ENCODE measurements at regions not wholly inside any gene's neighbourhood (a gene's known extent, or its start where the extent isn't known, plus 50 kb on each side); places are given as distances from the start of the nearest gene placed in this dataset.

GRCh38 chr2:166803373-166804000, 84.8 kb upstream of the XIRP2 start:
- H3K36me3 ChIP-seq (ENCODE audit: insufficient read depth in 1 of 2, low read depth in 1 of 2) = no peaks in the 10 kb centered on the region
- no peak overlapping the region for H3K4me3 ChIP-seq
- no peaks in the 10 kb centered on the region for H3K9me3 ChIP-seq
- ATAC-seq (no peak), DNase-seq (no peak)
- no peaks in the 10 kb centered on the region for H3K27me3 ChIP-seq (ENCODE audit: insufficient read depth in 3 of 3, low read length in 2 of 3)
- intact Hi-C loops (cut with DNase I) = no loop called here
- H3K27ac ChIP-seq = no peak overlapping the region
- no peak for TF ChIP-seq CTCF (IDR thresholded peaks at IDR 0.05)
- no peaks in the 10 kb centered on the region for H3K4me1 ChIP-seq
- 28 to 35% (median 30%) methylated on average over 6 of the region's 6 CpGs for WGBS, 3 donors

GRCh38 chr2:166802475-166802874, 85.8 kb upstream of the XIRP2 start:
- H3K4me3 ChIP-seq = no peak overlapping the region
- H3K9me3 ChIP-seq = no peaks in the 10 kb centered on the region
- H3K27me3 ChIP-seq (ENCODE audit: insufficient read depth in 3 of 3, low read length in 2 of 3) = no peaks in the 10 kb centered on the region
- no peaks in the 10 kb centered on the region for H3K4me1 ChIP-seq
- no peaks in the 10 kb centered on the region for H3K36me3 ChIP-seq (ENCODE audit: insufficient read depth in 1 of 2, low read depth in 1 of 2)
- ATAC-seq (no peak), DNase-seq (no peak)
- intact Hi-C loops (cut with DNase I) = no loop called here
- WGBS, 3 donors = 35 to 45% (median 42%) methylated on average over 3 of the region's 3 CpGs
- TF ChIP-seq CTCF (IDR thresholded peaks at IDR 0.05) = no peak
- H3K27ac ChIP-seq = no peak overlapping the region

GRCh38 chr2:166792808-166793207, 95.5 kb upstream of the XIRP2 start:
- intact Hi-C loops (cut with DNase I) = no loop called here
- Histone ChIP-seq H3K4me3 (no peak overlapping the region), H3K27me3 (ENCODE audit: insufficient read depth in 3 of 3, low read length in 2 of 3) (no peaks in the 10 kb centered on the region), H3K27ac (no peak overlapping the region), H3K9me3 (no peaks in the 10 kb centered on the region), H3K4me1 (no peaks in the 10 kb centered on the region), H3K36me3 (ENCODE audit: insufficient read depth in 1 of 2, low read depth in 1 of 2) (no peaks in the 10 kb centered on the region)
- no peak for TF ChIP-seq CTCF (IDR thresholded peaks at IDR 0.05)
- 76 to 88% (median 80%) methylated on average over 3 of the region's 3 CpGs for WGBS, 3 donors
- DNase-seq = no peak
- no peak for ATAC-seq

- Histone ChIP-seq H3K9me3 (no peaks in the 10 kb centered on the region), H3K27ac (no peak overlapping the region), H3K27me3 (ENCODE audit: insufficient read depth in 3 of 3, low read length in 2 of 3) (no peaks in the 10 kb centered on the region), H3K4me1 (no peaks in the 10 kb centered on the region), H3K36me3 (ENCODE audit: insufficient read depth in 1 of 2, low read depth in 1 of 2) (no peaks in the 10 kb centered on the region), H3K4me3 (no peak overlapping the region)
- no peak for TF ChIP-seq CTCF (IDR thresholded peaks at IDR 0.05)
- DNase-seq (no peak), ATAC-seq (no peak)
- WGBS, 3 donors = 92 to 98% (median 94%) methylated on average over 1 of the region's 1 CpG
- intact Hi-C loops (cut with DNase I) = no loop called here
These were observed 101.6 kb upstream of the XIRP2 start for GRCh38 chr2:166786707-166787106.

- Histone ChIP-seq H3K27ac (no peak overlapping the region), H3K9me3 (no peaks in the 10 kb centered on the region), H3K4me1 (no peaks in the 10 kb centered on the region), H3K27me3 (ENCODE audit: insufficient read depth in 3 of 3, low read length in 2 of 3) (no peaks in the 10 kb centered on the region), H3K36me3 (ENCODE audit: insufficient read depth in 1 of 2, low read depth in 1 of 2) (no peaks in the 10 kb centered on the region), H3K4me3 (no peak overlapping the region)
- no peak for TF ChIP-seq CTCF (IDR thresholded peaks at IDR 0.05)
- intact Hi-C loops (cut with DNase I) = no loop called here
- ATAC-seq (no peak), DNase-seq (no peak)
- WGBS, 3 donors = 77 to 88% (median 81%) methylated on average over 7 of the region's 8 CpGs
These were observed 103.9 kb upstream of the XIRP2 start for GRCh38 chr2:166784296-166784946.
